DMS153 treated with DMSO at 0.1 percent for 48 hours (cell line): ENCODE measurements at regions not wholly inside any gene's neighbourhood (a gene's known extent, or its start where the extent isn't known, plus 50 kb on each side); places are given as distances from the start of the nearest gene placed in this dataset.
"Not testable (repeated sequence)": the region's sequence is repeated elsewhere in the genome, so short reads cannot be mapped to it uniquely, and the experiment has no call there.

Experiments used
- DNase-seq: peaks from one replicate; lab custom pipeline; 2025; ENCODE audit not compliant: unreplicated experiment; lab: John Stamatoyannopoulos, UW

DNA sequence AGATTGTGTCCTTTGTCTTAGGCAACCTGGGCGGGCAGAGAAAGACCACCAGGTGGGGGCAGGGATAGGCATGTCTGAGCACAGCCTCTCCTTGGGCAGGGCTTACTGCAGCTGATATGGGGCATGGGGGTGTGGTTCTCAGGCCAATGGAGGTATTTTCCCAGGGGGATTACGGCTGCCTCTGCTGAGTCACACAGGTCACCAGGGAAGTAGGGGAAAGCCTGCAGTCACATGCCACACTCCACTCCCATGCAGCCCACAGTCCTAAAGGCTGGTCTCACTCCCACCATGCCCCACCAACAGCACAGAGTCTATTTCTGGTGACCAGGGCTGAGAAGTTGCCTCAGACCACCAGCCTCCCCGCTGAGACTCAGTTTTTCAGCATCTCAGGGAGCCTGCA lies 466.4 kb downstream of the DIPK2A start:
- no peak for DNase-seq

DNA sequence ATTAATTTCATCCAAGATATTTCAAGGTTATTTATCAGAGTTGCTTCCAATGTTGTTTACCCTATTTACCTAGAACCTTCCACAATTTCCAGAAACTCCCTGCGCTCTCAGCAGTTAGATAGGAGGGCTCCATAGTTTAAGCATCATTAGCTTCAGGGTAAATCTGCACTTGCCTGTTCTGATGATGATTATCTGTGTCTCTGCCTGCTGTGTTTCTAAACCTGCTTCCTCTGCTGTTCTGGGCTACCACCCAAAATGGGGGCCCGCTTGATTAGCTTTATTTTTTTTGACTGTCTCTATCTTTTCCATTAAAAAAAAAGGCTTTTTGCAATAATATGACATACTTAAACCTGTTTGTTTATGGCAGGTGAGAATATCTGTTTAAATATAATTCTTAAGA lies 472.4 kb downstream of the DIPK2A start:
- no peak for DNase-seq

DNA sequence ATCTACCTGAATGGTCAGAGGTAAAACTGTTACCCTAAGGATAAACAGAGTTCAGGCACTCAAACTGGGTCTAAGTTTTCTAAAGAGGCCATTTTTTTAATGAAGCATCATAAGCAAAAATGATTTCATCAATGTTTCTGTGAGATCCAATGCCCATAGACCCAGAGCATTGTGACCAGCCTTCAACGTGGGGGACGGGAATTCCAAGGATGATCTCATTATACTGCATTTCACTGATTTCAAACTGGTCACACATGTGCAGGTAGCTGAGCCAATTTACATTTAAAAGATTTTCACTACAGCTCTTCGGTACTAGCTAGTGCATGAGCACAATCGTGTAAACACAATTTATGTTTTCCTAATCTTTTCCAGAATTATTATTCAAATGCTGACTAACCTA lies 472.9 kb downstream of the DIPK2A start:
- no peak for DNase-seq

DNA sequence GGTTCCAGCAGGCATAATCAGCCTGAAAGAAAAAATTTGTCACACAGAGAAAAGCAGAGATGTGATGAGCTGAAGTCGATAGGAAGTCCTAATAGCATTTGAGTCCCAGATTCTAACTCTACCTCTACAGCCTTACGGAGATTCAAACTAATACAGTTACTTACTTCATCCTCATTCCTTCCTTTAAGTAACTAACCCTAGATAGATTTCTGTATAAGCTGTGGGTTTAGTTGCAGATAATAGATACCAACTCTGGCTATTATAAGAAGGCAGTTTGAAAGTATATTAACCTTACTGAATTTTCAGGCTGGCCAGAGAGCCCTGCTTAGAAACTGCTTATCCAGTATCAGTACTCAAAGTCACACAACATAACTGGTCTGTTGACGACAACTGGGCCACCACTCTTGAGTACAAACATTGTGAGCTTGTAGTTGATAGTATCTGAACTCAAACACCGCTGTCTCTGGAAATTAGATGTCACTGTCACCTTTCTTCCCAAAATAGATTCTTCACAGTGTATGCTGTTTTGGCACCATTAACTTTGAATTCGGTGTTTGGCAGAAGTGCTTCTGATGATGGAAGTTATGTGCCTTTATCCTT lies 484.3 kb downstream of the DIPK2A start:
- DNase-seq, result no peak

DNA sequence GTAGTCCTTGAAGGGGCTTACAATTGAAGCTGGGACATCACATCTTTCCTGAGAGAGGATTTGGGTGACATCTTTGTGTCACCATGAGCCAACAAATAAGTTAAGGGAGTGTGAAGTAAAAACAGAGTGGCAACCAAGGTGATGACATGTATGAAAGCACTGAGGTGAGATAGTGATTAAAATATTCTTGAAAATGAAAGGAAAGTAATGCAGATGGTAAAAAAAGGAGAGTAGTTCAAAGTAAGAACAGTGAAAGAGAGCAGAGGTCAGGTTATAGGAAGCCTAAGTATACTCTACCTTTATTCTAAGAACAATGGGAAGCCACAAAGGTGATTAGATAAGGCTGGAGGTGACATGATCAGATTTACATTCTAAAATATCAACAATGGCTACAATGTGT lies 486.1 kb downstream of the DIPK2A start:
- DNase-seq, result no peak

DNA sequence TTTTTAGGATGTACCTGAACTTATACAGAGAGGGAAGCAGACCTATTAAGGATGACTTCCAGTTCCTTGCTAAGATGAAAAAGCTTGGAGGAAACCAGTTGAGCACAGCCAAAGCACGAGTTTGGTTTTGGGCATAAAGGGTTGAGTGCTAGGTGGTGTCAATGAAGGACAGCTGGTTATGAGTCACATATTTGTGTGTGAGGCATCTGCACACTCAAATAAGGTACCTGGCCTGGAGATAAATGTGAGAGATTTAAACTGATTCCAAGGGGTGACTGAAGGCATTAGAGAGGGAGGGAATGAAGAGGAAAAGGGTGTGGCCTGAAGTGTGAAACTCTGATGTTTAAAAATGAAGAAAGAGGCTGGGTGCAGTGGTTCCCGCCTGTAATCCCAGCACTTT lies 486.7 kb downstream of the DIPK2A start:
- DNase-seq, result no peak

DNA sequence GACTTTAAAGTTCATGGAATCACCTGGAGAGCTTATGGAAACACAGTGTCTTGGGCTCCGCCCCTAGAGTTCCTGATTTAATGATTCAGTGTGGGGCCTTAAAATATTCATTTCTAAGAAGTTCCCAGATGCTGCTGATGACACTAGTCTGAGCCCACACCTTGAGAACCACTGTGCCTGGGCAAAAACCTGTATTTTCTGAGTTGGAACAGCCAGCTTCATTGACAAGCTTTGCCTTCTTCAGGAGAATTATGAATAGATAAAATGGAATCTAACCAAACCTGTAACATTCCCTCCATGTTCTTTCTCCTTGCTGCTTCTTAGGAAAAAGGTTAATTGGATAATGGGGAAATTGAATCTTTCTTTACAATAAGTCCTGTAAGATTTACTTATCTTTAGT lies 490.7 kb downstream of the DIPK2A start:
- DNase-seq, result no peak

DNA sequence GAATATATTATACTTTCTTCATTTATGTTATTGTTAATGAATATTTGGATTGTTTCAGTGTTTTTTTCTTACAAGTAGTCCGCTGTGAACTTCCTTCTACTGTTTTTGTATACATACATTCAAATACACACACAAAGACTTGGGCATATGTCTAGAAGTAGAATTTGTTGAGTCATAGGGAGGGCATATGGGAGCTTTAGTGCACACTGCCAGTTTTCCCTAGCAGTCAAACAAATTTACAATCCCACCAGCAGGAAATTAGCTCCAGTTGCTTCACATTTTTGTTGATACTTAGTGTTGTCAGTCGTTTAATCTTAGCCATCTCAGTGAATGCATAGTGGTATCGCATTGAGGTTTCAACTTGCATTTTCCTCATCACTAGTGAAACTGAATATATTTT lies 492.3 kb downstream of the DIPK2A start:
- DNase-seq, result no peak

DNA sequence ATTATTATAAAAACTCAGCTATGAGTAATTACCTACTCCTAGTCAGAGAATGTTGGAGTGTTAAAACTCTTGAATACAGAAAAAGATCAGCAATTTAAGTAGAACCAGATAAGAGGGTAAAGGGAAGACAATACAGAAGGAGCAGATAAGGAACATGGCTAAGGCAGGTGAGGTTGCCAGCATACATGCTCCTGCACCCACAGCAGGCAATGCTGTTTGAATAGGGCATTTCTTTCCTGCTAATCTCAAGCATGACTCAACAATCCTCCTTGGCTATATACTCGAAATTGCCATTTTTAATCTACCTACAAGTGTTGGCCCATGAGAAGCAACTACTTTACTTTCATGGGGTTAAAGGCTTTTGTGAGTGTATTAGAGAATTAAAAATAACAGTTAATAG lies 494.5 kb downstream of the DIPK2A start:
- DNase-seq, result no peak

DNA sequence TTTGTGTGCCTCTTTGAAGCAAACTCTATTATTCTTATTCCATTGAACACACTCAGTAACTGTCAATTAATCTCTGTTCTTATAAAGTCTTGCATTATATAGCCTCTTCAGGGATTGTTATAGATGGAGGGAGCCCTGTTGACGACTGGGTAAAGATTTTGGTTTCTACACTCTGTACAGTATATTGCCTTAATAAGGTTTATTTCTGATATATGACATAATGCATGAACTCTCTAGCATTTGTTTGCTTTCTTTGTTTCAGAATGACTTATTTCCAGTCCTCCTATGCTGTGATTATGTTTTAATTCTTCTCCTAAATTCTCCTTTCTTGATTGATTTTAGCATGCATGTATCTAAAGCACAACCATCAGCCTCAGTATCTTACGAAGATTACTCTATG lies 494.9 kb downstream of the DIPK2A start:
- no peak for DNase-seq

DNA sequence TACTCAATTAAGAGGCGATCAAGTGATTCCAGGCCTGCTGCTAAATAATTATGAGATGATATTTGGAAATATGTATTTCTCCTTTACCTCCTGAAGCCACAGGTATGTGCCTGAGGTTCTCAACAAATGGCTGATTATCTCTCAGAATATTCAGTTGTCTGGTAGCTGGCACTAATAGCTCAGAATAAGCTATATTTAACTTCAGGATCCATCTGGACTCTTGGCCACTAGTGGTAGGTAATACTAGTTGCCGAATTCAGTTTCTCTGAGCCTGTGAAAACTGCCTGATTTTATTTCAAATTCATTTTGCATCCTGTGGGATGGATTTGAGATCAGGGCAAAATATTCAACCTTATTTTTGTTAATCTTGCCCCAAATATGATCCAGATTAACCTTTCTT lies 499.0 kb downstream of the DIPK2A start:
- DNase-seq, result no peak

DNA sequence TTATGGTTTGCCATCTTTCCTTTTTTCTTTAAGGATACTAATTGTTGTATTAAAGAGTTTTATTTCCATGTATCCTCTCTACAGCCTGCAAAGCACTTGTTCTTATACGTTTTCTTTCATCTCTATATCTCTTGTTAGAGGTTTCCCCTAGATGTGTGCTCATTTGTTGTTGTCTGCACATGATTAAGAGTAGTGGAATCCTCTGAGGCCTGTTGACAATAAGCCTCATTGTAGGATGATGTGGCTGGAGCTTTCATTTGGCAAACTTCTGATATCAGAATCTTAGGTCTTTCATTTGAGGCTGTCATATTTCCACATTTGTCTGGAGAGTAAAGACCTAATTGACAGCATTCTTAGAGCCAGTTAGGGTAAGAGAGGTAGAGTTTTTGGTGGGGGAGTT lies 506.0 kb downstream of the DIPK2A start:
- DNase-seq, result no peak

DNA sequence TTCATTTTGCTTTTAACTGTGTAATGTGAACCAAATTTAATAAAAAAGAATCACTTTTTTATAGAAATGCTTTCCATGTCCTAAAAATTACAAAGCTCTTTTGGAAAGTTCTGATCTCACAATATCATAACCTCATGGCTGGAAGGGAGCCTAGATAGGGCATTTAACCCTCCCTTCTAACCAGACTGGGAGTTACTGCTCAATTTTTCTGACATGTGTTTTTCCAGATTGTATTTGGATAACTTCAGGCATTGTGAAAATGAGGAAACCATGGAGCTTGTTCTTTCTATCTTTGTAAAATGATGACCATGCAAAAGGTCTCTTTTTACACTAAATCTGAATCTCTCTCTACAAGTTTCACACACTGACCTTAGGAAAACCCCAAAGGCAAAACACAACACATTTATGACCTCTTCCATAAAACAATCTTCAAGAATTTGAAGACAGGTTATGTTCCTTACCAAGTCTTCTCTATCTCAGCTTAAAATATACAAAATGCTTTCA lies 508.8 kb downstream of the DIPK2A start:
- no peak for DNase-seq

DNA sequence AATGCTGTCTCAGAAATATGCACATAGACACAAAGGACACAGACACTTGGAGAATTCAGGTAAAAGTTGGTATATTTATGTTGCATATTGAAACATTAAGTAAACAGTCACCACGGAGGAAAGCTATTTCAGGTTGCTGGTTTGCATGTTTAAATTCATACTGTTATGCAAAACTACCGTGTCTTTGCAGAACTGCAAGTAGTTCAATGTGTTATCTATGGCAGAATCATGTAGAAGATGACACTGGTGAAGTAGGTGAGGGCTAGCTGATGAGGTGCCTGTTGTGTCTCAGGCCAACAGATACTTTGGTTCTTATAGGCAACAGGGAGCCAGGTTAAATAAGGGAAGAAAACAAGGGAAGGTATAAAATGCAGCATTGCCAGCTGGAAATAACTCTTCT lies 511.3 kb downstream of the DIPK2A start:
- DNase-seq, result no peak

DNA sequence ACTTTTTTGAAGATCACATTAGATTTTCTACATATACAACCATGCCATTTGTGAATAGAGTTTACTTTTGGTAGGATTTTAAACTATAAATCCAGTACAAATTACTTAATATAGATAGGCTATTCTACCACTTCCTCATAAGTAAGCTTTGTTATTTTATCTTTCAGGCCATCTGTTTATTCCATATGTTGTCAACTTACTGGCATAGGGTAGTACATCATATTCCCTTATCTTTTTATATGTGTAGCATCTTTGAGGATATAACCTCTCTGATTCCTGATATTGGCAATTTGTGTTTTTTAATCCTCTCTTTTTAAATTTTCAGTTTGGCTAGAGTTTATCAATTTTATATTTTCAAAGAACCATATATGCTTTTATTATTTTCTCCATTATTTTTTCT lies 515.4 kb downstream of the DIPK2A start:
- no peak for DNase-seq

DNA sequence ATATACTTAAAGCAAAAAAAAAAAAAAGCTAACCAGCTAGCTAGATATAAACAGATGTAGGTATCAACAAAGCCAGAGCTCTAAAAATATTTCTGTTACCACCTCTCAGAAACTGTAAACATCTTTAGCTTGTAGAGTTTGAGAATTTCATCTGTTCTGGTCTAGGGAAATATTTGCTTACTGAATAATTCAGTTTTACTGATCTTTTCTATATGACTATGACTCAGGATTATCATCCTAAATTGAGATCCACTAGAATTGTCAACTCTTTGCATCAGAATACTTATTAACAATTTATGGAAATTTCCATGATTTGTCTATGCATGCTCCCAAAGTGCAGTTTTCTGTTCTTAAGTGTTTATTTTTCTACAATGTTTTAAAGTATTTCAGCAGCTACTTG lies 517.3 kb downstream of the DIPK2A start:
- no peak for DNase-seq

DNA sequence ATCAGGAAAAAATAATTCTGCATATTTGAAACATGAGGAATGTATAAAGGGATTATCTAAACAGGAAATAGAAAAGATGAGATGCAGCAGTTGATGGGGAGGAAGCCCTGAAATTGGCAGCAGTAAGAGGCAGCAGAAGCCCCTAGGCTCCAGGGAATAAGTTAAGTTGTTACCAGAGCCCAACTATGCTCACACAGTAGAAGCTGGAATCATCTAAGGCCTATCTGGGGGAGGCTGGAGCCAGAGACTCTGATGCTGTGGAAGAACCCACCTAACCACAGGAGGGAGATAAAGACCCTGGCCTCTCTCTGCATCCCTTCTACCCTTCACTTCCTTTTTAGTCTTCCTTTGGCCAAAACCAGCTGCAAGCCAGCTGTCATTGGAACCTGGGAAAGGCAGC lies 519.7 kb downstream of the DIPK2A start:
- DNase-seq, result no peak

DNA sequence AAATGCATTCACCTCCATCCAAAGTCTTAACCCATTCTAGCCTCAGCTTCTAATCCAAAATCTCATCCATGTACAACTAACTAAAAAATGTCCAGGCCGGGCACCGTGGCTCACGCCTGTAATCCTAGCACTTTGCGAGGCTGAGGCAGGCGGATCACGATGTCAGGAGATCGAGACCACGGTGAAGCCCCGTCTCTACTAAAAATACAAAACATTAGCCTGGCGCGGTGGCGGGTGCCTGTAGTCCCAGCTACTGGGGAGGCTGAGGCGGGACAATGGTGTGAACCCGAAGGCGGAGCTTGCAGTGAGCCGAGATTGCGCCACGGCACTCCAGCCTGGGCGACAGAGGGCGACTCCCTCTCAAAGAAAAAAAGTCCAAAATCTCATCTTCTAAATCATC lies 523.0 kb downstream of the DIPK2A start:
- not testable (repeated sequence) for DNase-seq

DNA sequence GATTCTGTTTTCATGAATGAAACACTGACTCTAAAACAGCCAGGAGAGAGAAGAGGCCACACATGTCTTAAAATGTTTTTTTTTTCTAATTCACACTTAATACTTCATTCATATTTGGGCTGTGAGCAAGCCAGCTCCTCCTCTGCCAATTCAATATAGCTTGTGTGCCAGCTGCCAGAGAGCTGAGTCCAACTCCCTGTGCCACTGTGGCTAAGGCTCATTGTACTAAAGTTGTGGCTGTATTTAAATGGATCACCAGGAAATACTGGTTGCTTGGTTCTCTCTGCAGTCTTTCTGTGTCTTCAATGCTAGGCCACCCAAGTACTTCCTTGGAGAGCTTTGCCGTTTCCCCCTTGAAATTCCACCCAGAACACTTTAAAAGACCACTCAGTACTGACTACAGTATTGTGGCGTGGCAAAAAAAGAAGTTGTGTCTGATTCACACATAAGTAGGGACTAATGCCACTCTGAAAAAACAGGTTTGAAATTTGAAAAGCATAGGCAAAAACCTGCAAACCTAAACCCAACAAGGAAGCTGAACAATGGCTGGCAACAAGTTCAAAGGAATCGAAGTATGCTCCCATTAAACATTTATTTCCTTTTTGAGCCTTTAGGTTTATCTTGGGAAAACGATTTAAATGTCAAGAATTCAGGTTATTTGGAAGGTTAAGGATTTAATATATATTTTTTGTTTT lies 524.7 kb downstream of the DIPK2A start:
- DNase-seq, result no peak

DNA sequence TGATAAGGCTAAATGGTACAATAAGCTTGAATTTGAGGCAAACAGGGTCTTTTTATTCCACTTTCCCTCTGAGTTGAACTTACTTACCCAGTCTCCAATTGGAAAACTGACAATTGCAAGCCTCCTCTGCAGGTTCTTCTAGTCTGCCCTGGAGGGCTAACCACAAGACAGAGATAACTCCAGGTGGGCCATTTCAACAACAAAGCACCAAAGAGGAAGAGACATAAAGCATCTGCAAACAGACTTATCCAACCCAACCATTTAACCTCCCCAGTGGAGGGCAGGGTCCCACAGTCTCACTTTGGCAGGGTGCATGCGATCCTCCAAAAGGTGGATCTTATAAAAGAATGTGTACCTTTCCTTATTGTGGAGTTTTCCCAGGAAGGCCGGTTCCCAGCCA lies 525.8 kb downstream of the DIPK2A start:
- no peak for DNase-seq

DNA sequence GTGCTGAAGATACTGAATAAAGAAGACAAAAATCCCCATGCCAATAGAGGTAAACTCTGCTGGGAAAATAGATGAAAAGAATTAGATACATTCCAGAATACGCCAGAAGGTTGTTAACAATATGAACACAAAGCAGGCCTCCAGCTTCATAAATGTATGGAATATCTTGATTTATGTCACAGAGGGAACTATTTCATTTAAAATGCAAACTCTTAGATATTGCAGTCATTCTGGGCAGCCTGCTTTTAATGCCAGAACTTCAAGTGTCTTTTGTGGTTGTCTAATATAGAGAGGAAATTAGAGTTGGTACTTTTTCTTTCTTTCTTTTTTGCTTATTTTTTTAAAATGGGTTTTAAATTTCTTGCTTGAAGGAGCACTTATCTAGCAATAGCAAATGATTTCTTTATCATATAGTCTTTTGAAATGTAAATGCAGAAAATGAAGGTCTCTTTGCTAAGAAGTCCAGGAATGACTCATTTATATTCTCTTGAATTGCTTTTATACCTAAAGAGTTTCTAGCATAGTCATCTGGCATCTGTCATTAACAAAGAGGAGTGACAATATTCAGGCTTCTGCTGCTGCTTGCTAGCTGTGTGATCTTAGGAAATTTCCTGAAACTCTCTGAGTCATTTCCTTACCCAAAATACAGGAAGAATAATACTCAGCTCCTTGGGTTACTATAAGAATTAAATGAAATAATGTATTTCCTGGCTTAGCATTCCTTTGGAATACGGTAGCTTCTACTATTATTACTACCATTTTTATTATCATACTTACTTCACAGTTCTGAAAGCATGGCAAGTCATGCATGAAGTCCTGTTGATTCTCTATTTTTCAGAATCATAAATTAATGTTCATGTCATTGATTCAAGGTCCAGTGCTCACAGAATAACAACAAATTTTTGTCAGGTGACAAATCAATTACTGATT lies 527.6 kb downstream of the DIPK2A start:
- DNase-seq, result no peak

DNA sequence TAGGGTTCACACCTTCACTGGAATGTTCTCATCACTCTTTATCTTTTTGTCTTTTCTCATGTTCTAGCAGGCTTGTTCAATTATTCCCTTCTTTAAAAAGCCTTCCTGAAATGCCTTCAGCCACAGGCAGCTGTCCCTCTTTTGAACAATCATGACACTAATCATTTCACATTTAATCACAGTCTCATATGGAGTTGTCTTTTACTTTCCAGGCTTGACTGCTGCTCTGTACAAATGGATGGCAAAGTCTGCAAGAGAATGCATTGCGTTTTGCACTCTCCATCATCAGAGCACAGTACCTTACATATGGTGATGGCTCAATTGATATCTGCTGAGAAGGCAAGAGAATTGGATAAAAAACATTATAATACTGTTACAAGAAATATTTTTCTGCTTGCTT lies 529.8 kb downstream of the DIPK2A start:
- DNase-seq, result no peak
